GM12891 (cell line): ENCODE measurements at regions not wholly inside any gene's neighbourhood (a gene's known extent, or its start where the extent isn't known, plus 50 kb on each side); places are given as distances from the start of the nearest gene placed in this dataset.
"Not testable (repeated sequence)": the region's sequence is repeated elsewhere in the genome, so short reads cannot be mapped to it uniquely, and the experiment has no call there.

Source experiments
- PAX5 ChIP-seq: IDR thresholded peaks from 2 replicates; pipeline ENCODE4 v1.6.1; 2011; ENCODE audit warnings: low read length, moderate library complexity, mild to moderate bottlenecking; ENCODE audit not compliant: insufficient read depth, severe bottlenecking
- POLR2A ChIP-seq: IDR thresholded peaks from 2 replicates; pipeline ENCODE4 v1.6.1; 2011; ENCODE audit warnings: low read depth, low read length, control low read depth
- POLR2AphosphoS5 ChIP-seq: IDR thresholded peaks from 2 replicates; pipeline ENCODE4 v1.6.1; 2011; ENCODE audit warnings: low read depth, low read length, control low read depth

GRCh38 chrX:63192366-63193041 lies 158.6 kb downstream of the SPIN4 start:
- TF ChIP-seq POLR2AphosphoS5, POLR2A, PAX5: not testable (repeated sequence)
